BE2C (cell line): ENCODE measurements at regions not wholly inside any gene's neighbourhood (a gene's known extent, or its start where the extent isn't known, plus 50 kb on each side); places are given as distances from the start of the nearest gene placed in this dataset.

Experiments used
- DNase-seq: peaks from one replicate; pipeline ENCODE4 v3.0.0-alpha.2; 2020
- H3K27me3 ChIP-seq: fragments of 250-450 bp; sonication (Bioruptor Pico); 2 replicates; pipeline ENCODE4 v1.5.1; 2020; ENCODE audit warnings: mild to moderate bottlenecking
- H3K36me3 ChIP-seq: fragments of 250-450 bp; sonication (Bioruptor Pico); 2 replicates; pipeline ENCODE4 v1.5.1; 2020; ENCODE audit warnings: mild to moderate bottlenecking
- H3K4me1 ChIP-seq: fragments of 250-450 bp; sonication (Bioruptor Pico); 2 replicates; pipeline ENCODE4 v1.5.1; 2020
- H3K4me3 ChIP-seq: 2 replicates; pipeline ENCODE4 v1.5.1; 2011; ENCODE audit warnings: low read depth, low read length
- H3K9me3 ChIP-seq: fragments of 250-450 bp; sonication (Bioruptor Pico); 2 replicates; pipeline ENCODE4 v1.5.1; 2020
- CTCF ChIP-seq: IDR thresholded peaks from 2 replicates; pipeline ENCODE4 v1.5.1; 2012; ENCODE audit warnings: mild to moderate bottlenecking, low read depth, low read length

GRCh38 chr6:90872981-90873380 is 286.1 kb upstream of the MAP3K7 start:
- no peak for DNase-seq
- peaks cover 52% of the 10 kb centered on the region for H3K27me3 ChIP-seq
- H3K9me3 ChIP-seq = no peaks in the 10 kb centered on the region
- no peaks in the 10 kb centered on the region for H3K4me1 ChIP-seq
- H3K36me3 ChIP-seq = no peaks in the 10 kb centered on the region
- H3K4me3 ChIP-seq = no peak overlapping the region
- TF ChIP-seq CTCF = no peak

GRCh38 chr6:90870561-90870960 is 283.7 kb upstream of the MAP3K7 start:
- DNase-seq = no peak
- H3K4me1 ChIP-seq = no peaks in the 10 kb centered on the region
- no peak for TF ChIP-seq CTCF
- H3K9me3 ChIP-seq = no peaks in the 10 kb centered on the region
- no peak overlapping the region for H3K4me3 ChIP-seq
- no peaks in the 10 kb centered on the region for H3K36me3 ChIP-seq
- H3K27me3 ChIP-seq = peaks cover 37% of the 10 kb centered on the region

- Histone ChIP-seq H3K36me3 (no peaks in the 10 kb centered on the region), H3K4me1 (no peaks in the 10 kb centered on the region), H3K4me3 (no peak overlapping the region), H3K9me3 (no peaks in the 10 kb centered on the region), H3K27me3 (peaks cover 21% of the 10 kb centered on the region)
- DNase-seq = no peak
- no peak for TF ChIP-seq CTCF
Measured at GRCh38 chr6:90868656-90869055, 281.8 kb upstream of the MAP3K7 start.

- H3K27me3 ChIP-seq = peaks cover 17% of the 10 kb centered on the region
- H3K4me3 ChIP-seq = no peak overlapping the region
- no peak for DNase-seq
Measured at GRCh38 chr6:90868256-90868655, 281.4 kb upstream of the MAP3K7 start.

GRCh38 chr6:90865513-90865912 is 278.6 kb upstream of the MAP3K7 start:
- no peak for DNase-seq
- Histone ChIP-seq H3K4me1 (no peaks in the 10 kb centered on the region), H3K36me3 (no peaks in the 10 kb centered on the region), H3K9me3 (no peaks in the 10 kb centered on the region), H3K4me3 (no peak overlapping the region), H3K27me3 (no peaks in the 10 kb centered on the region)
- TF ChIP-seq CTCF = no peak

More at GRCh38 chr6:90868256-90868655, 281.4 kb upstream of the MAP3K7 start:
- no peak for TF ChIP-seq CTCF
- no peaks in the 10 kb centered on the region for H3K36me3 ChIP-seq
- no peaks in the 10 kb centered on the region for H3K9me3 ChIP-seq
- no peaks in the 10 kb centered on the region for H3K4me1 ChIP-seq

GRCh38 chr6:90863043-90863442 is 276.2 kb upstream of the MAP3K7 start:
- peaks cover 3% of the 10 kb centered on the region; the same call in 1 of the 2 replicates for H3K27me3 ChIP-seq
- no peaks in the 10 kb centered on the region for H3K9me3 ChIP-seq
- TF ChIP-seq CTCF = no peak
- no peaks in the 10 kb centered on the region for H3K4me1 ChIP-seq
- H3K4me3 ChIP-seq = no peak overlapping the region
- no peak for DNase-seq
- H3K36me3 ChIP-seq = no peaks in the 10 kb centered on the region
